H1 (cell line): ENCODE measurements at regions not wholly inside any gene's neighbourhood (a gene's known extent, or its start where the extent isn't known, plus 50 kb on each side); places are given as distances from the start of the nearest gene placed in this dataset.
A peak's percentile ranks its signal among the peaks of the same experiment; 100 is the strongest.

Experiments
- CTCF ChIA-PET: fragments of 300-600 bp; sonication (Branson Sonifier 250); formaldehyde crosslinking; loops from one replicate; lab custom pipeline; 2021; ENCODE audit not compliant: partially characterized antibody; lab: Charles Lee
- POLR2A ChIA-PET: fragments of 300-600 bp; sonication (Branson Sonifier 250); formaldehyde crosslinking; loops from one replicate; lab custom pipeline; 2021; ENCODE audit warnings: inconsistent platforms; ENCODE audit not compliant: partially characterized antibody; lab: Charles Lee
- DNase-seq, 2 experiments: peaks; one replicate each; pipeline versions ENCODE4 v3.0.0 to v3.0.0-alpha.2; 2010 to 2022; ENCODE audit warnings: low spot score in 2 of 2, low read depth in 1 of 2, mixed read lengths in 1 of 2
- FAIRE-seq: peaks from 2 replicates; lab custom pipeline; 2011; peaks lifted over from hg19 to GRCh38; lab: Jason Lieb, UNC
- H2AFZ ChIP-seq: 2 replicates; pipeline ENCODE4 v1.8.1; 2012; ENCODE audit warnings: low read length, inconsistent platforms
- H2AK5ac ChIP-seq: 2 replicates; pipeline ENCODE4 v1.6.1; 2013; ENCODE audit warnings: low read depth, low read length
- H2BK120ac ChIP-seq: replicated peaks from 2 replicates; pipeline ENCODE3; 2013; ENCODE audit warnings: low read depth, low read length, inconsistent platforms
- H2BK12ac ChIP-seq: 2 replicates; pipeline ENCODE4 v1.6.1; 2013; ENCODE audit warnings: low read depth, low read length
- H2BK15ac ChIP-seq: 2 replicates; pipeline ENCODE4 v1.6.1; 2013; ENCODE audit warnings: low read length
- H2BK20ac ChIP-seq: 2 replicates; pipeline ENCODE4 v1.6.1; 2013; ENCODE audit warnings: low read length
- H2BK5ac ChIP-seq: 2 replicates; pipeline ENCODE4 v1.6.1; 2013; ENCODE audit warnings: low read depth, low read length
- H3K14ac ChIP-seq: 2 replicates; pipeline ENCODE4 v1.6.1; 2013; ENCODE audit warnings: inconsistent platforms; ENCODE audit not compliant: insufficient read length
- H3K18ac ChIP-seq: 2 replicates; pipeline ENCODE4 v1.6.1; 2013; ENCODE audit warnings: low read length; ENCODE audit errors: extremely low read depth
- H3K23ac ChIP-seq: 2 replicates; pipeline ENCODE4 v1.6.1; 2013; ENCODE audit warnings: inconsistent platforms; ENCODE audit not compliant: insufficient read length
- H3K23me2 ChIP-seq: 2 replicates; pipeline ENCODE4 v1.6.1; 2013; ENCODE audit warnings: low read depth, low read length
- H3K27ac ChIP-seq: 2 replicates; pipeline ENCODE4 v1.6.1; 2011; ENCODE audit warnings: low read depth, low read length, inconsistent platforms
- H3K27me3 ChIP-seq, 4 experiments: replicated peaks in 1 of 4; 1 replicate in 1 of 4; 2 replicates in 3 of 4; pipeline versions ENCODE4 v1.6.1 to v1.8.1; 2011 to 2013; ENCODE audit warnings: low read length in 3 of 4, mild to moderate bottlenecking in 3 of 4, inconsistent platforms in 2 of 4, mixed read lengths in 2 of 4, moderate library complexity in 1 of 4; ENCODE audit not compliant: control insufficient read depth in 3 of 4, insufficient read depth in 3 of 4; ENCODE audit errors: extremely low read depth in 1 of 4
- H3K36me3 ChIP-seq, 4 experiments: 2 replicates each; pipeline versions ENCODE4 v1.6.1 to v1.8.1; 2011 to 2013; ENCODE audit warnings: mild to moderate bottlenecking in 4 of 4, low read length in 3 of 4, moderate library complexity in 2 of 4, control low read depth in 1 of 4, inconsistent platforms in 1 of 4; ENCODE audit not compliant: insufficient read depth in 4 of 4, control insufficient read depth in 2 of 4
- H3K4ac ChIP-seq: replicated peaks from 2 replicates; pipeline ENCODE3; 2013; ENCODE audit warnings: low read length, low read depth, mixed read lengths, inconsistent platforms; ENCODE audit not compliant: insufficient read length
- H3K4me1 ChIP-seq, 4 experiments: replicated peaks in 1 of 4; 1 replicate in 1 of 4; 2 replicates in 3 of 4; pipeline versions ENCODE4 v1.6.1 to v1.8.1; 2011 to 2013; ENCODE audit warnings: low read length in 3 of 4, inconsistent platforms in 2 of 4, mixed read lengths in 1 of 4; ENCODE audit not compliant: insufficient read depth in 4 of 4, control insufficient read depth in 3 of 4
- H3K4me2 ChIP-seq, 2 experiments: 2 replicates each; pipeline versions ENCODE4 v1.6.1 to v1.8.1; 2011 to 2013; ENCODE audit warnings: low read depth in 2 of 2, low read length in 2 of 2, control low read depth in 1 of 2, inconsistent platforms in 1 of 2, mild to moderate bottlenecking in 1 of 2; ENCODE audit not compliant: insufficient read depth in 1 of 2
- H3K4me3 ChIP-seq, 4 experiments: fragments of 200-600, 300-600 bp in 1 of 4; sonication (generic), shearing (Covaris generic), sonication (Bioruptor Twin) in 1 of 4; 2 replicates each; pipeline versions ENCODE4 v1.5.1 to v1.8.1; 2011 to 2016; ENCODE audit warnings: low read length in 4 of 4, low read depth in 3 of 4, control low read depth in 2 of 4, inconsistent platforms in 2 of 4, mild to moderate bottlenecking in 2 of 4, mixed read lengths in 1 of 4, moderate library complexity in 1 of 4; ENCODE audit not compliant: insufficient read depth in 2 of 4; ENCODE audit errors: extremely low read depth in 1 of 4
- H3K56ac ChIP-seq: replicated peaks from 2 replicates; pipeline ENCODE3; 2013; ENCODE audit warnings: low read depth, mild to moderate bottlenecking, mixed read lengths, low read length, inconsistent platforms; ENCODE audit not compliant: insufficient read length
- H3K79me1 ChIP-seq: 2 replicates; pipeline ENCODE4 v1.6.1; 2013; ENCODE audit warnings: low read depth, low read length, control low read depth
- H3K79me2 ChIP-seq, 2 experiments: 2 replicates each; pipeline versions ENCODE4 v1.6.1 to v1.8.1; 2012 to 2013; ENCODE audit warnings: low read length in 2 of 2, mild to moderate bottlenecking in 2 of 2, inconsistent platforms in 1 of 2; ENCODE audit not compliant: insufficient read depth in 2 of 2, control insufficient read depth in 1 of 2
- H3K9ac ChIP-seq, 4 experiments: replicated peaks in 1 of 4; 1 replicate in 1 of 4; 2 replicates in 3 of 4; pipeline versions ENCODE4 v1.6.1 to v1.8.1; 2011 to 2013; ENCODE audit warnings: low read depth in 3 of 4, low read length in 3 of 4, control low read depth in 2 of 4, mild to moderate bottlenecking in 2 of 4, moderate library complexity in 2 of 4, inconsistent platforms in 1 of 4; ENCODE audit errors: extremely low read depth in 1 of 4
- H3K9me3 ChIP-seq, 2 experiments: 2 replicates each; pipeline versions ENCODE4 v1.6.1 to v1.8.1; 2012 to 2013; ENCODE audit warnings: mild to moderate bottlenecking in 2 of 2, moderate library complexity in 2 of 2, control low read depth in 1 of 2, inconsistent platforms in 1 of 2, low read depth in 1 of 2, low read length in 1 of 2, mixed read lengths in 1 of 2; ENCODE audit not compliant: insufficient read depth in 2 of 2
- H4K20me1 ChIP-seq, 2 experiments: replicated peaks in 1 of 2; 2 replicates each; pipeline versions ENCODE3 to v1.8.1; 2011 to 2013; ENCODE audit warnings: inconsistent platforms in 2 of 2, low read length in 2 of 2, mild to moderate bottlenecking in 1 of 2; ENCODE audit not compliant: insufficient read depth in 2 of 2, control insufficient read depth in 1 of 2
- H4K5ac ChIP-seq: 2 replicates; pipeline ENCODE4 v1.6.1; 2013; ENCODE audit warnings: low read length, low read depth, mixed read lengths, inconsistent platforms; ENCODE audit not compliant: insufficient read length
- H4K8ac ChIP-seq: 2 replicates; pipeline ENCODE4 v1.8.0; 2013; ENCODE audit warnings: mild to moderate bottlenecking, moderate library complexity, low read length, inconsistent platforms; ENCODE audit not compliant: insufficient read depth; ENCODE audit errors: extremely low read depth
- H4K91ac ChIP-seq: replicated peaks from 2 replicates; pipeline ENCODE3; 2013; ENCODE audit warnings: low read length, mixed read lengths, inconsistent platforms; ENCODE audit not compliant: insufficient read length
- BACH1 ChIP-seq: IDR thresholded peaks from 2 replicates; pipeline ENCODE4 v1.6.1; 2012; ENCODE audit warnings: low read length, improper control_type of control experiment
- JUND ChIP-seq: IDR thresholded peaks from 2 replicates; pipeline ENCODE4 v1.6.1; 2011; ENCODE audit warnings: mild to moderate bottlenecking, improper control_type of control experiment, low read length
- MAFK ChIP-seq: IDR thresholded peaks from 2 replicates; pipeline ENCODE4 v1.6.1; 2012; ENCODE audit warnings: low read depth, mild to moderate bottlenecking, improper control_type of control experiment, low read length
- SP1 ChIP-seq: IDR thresholded peaks from 2 replicates; pipeline ENCODE4 v1.6.1; 2011; ENCODE audit warnings: low read depth, low read length
- SRF ChIP-seq: IDR thresholded peaks from 2 replicates; pipeline ENCODE4 v1.6.1; 2011; ENCODE audit warnings: mild to moderate bottlenecking, low read depth, low read length, moderate library complexity
- WGBS, 2 experiments: shearing (Covaris generic) in 1 of 2; methylation state at CpG; one replicate each; pipeline versions ENCODE4 v1.1.6 to v1.1.7; 2013 to 2015; ENCODE audit warnings: low lambda C conversion rate in 2 of 2, mixed read lengths in 2 of 2, inconsistent platforms in 1 of 2, low coverage in 1 of 2, missing lambda C conversion rate in 1 of 2; ENCODE audit not compliant: insufficient replicate concordance in 2 of 2, insufficient coverage in 1 of 2, insufficient read length in 1 of 2; ENCODE audit errors: extremely low coverage in 1 of 2, missing lambda C conversion rate in 1 of 2; 5-methylcytosine and 5-hydroxymethylcytosine counted together

GRCh38 chr18:11468120-11468519 lies 141.3 kb upstream of the SLC35G4 start:
- POLR2A ChIA-PET = no interaction called here
- CTCF ChIA-PET = no interaction called here
- Histone ChIP-seq H2BK15ac (no peak overlapping the region), H3K79me1 (no peaks in the 10 kb centered on the region), H3K56ac (no peak overlapping the region), H3K14ac (no peak overlapping the region), H3K27ac (no peak overlapping the region), H3K79me2 (no peaks in the 10 kb centered on the region), H2BK120ac (no peak overlapping the region), H2BK20ac (no peak overlapping the region), H2AFZ (0 out of 2 replicates have a peak overlapping the region, but pooled peaks have one; percentile 22), H3K4ac (no peak overlapping the region), H3K9me3 (no peaks in the 10 kb centered on the region), H3K23me2 (no peaks in the 10 kb centered on the region), H4K20me1 (no peaks in the 10 kb centered on the region), H4K91ac (no peak overlapping the region), H2BK12ac (no peak overlapping the region), H3K27me3 (no peaks in the 10 kb centered on the region), H3K36me3 (no peaks in the 10 kb centered on the region), H4K5ac (no peak overlapping the region), H3K4me2 (no peak overlapping the region), H4K8ac (no peak overlapping the region), H3K9ac (no peak overlapping the region), H3K4me3 (no peak overlapping the region), H3K18ac (no peak overlapping the region), H3K4me1 (no peaks in the 10 kb centered on the region), H2BK5ac (no peak overlapping the region), H2AK5ac (no peak overlapping the region), H3K23ac (no peak overlapping the region)
- FAIRE-seq (no peak), DNase-seq (no peak)
- WGBS, 2 experiments = 83% methylated on average over 3 of the region's 3 CpGs; no CpG with 5 or more reads in 1 of the 2 experiments
- TF ChIP-seq BACH1 (0 out of 2 replicates have a peak, but pooled peaks have one; percentile 25), SP1 (no peak), SRF (no peak), MAFK (0 out of 2 replicates have a peak, but pooled peaks have one; percentile 29), JUND (no peak)
